NCI-H2029 (cell line): ENCODE measurements at regions not wholly inside any gene's neighbourhood (a gene's known extent, or its start where the extent isn't known, plus 50 kb on each side); places are given as distances from the start of the nearest gene placed in this dataset.

Source experiments
- DNase-seq: peaks from one replicate; lab custom pipeline; 2025; lab: John Stamatoyannopoulos, UW

GRCh38 chr6:104320896-104321295, 538.8 kb downstream of the HACE1 start:
- no peak for DNase-seq

DNA sequence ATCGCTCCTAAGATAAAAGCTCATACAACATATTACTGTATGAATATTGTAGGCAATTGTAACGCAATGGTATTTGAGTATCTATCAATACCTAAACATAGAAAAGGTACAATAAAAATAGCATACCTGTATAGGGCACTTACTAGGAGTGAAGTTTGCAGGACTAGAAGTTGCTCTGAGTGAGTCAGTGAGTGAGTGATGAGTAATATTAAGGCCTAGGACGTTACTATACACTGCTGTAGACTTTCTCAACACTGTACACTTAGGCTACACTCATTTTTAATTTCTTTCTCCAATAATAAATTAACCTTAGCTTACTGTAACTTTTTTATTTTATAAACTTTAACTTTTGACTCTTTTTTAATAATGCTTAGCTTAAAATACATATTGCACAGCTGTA, 546.9 kb downstream of the HACE1 start:
- DNase-seq = no peak

GRCh38 chr6:104306211-104306610, 553.5 kb downstream of the HACE1 start:
- DNase-seq = no peak

- no peak for DNase-seq
Measured at GRCh38 chr6:104305206-104305605, 554.5 kb downstream of the HACE1 start.

GRCh38 chr6:104301951-104302350, 557.8 kb downstream of the HACE1 start:
- no peak for DNase-seq

- no peak for DNase-seq
Measured at GRCh38 chr6:104286641-104287040, 573.1 kb downstream of the HACE1 start.

DNA sequence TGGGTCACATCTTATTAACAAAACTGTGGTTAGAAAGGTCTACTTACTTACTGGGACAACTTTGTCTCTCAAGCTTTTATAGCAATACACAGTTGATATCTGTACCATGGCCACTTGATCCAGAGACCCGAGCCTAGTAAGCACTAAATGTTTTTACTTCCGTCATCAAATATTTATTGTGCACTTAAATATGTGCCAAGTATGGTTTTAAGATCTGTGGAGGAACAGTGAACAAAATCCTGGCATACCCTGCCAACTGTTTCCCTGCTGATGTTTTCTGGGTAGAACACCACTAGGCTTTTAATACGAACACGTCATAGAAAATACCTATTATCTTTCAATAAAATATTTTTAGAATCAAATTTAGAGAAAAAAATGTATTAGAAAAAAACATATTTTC, 574.8 kb downstream of the HACE1 start:
- DNase-seq = no peak

- no peak for DNase-seq
Measured at GRCh38 chr6:104282581-104282980, 577.1 kb downstream of the HACE1 start.

- no peak for DNase-seq
Measured at GRCh38 chr6:104281370-104281769, 578.3 kb downstream of the HACE1 start.

DNA sequence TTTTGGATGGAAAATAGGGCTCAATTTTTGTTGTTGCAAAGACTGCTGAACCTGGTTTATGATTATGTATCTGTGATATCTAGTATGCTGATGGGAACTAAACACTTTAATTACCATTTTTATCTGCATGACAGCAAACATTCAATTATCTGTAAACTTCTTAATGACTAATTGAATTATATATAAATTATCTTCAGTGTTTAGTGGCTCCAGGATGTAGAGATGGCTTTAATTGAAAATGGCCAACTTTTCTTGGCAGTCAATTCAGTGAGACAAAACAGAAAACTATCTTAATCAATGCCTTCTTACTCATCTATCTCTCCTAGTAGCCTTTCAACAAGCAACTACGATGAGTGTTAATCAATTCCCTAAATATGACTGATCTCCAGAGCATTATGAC, 591.3 kb downstream of the HACE1 start:
- no peak for DNase-seq

DNA sequence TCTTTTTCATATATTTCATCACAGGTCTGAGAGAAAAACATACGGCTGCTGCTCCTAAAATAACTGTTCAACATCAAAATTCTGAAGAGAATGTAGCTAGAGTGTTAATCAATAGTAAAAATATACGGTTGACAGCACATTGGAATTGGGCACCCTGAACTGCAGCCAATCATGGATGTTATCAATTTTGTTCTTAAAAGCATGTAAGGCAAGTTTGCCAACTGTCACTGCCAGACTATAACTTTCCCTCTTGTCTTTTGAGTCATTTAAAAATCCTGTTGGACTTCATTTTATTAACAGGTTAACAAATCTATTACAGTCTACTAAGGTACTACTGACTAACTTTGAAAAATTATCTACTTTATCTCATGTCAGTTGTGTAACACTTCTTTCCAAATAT, 592.8 kb downstream of the HACE1 start:
- DNase-seq = no peak

GRCh38 chr6:104256646-104257045, 603.1 kb downstream of the HACE1 start:
- peak; percentile 64 for DNase-seq

GRCh38 chr6:104253236-104253635, 606.5 kb downstream of the HACE1 start:
- DNase-seq = no peak

DNA sequence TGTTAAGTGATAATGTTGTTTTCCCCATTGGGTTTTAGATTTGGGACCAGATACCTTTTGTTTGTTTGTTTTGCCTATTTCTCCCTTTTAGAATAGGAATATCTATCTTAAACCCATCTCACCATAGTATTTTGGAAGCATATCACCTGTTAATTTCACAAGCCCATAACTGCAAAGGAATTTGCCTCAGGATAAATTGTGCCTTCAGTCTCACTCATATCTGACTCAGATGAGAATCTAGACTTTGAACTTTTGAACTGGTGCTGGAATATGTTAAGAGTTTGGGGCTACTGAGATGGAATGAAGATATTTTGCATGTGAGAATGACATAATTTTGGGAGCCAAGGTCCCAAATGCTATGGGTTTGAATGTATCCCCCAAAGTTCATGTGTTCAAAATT, 607.4 kb downstream of the HACE1 start:
- DNase-seq = no peak

DNA sequence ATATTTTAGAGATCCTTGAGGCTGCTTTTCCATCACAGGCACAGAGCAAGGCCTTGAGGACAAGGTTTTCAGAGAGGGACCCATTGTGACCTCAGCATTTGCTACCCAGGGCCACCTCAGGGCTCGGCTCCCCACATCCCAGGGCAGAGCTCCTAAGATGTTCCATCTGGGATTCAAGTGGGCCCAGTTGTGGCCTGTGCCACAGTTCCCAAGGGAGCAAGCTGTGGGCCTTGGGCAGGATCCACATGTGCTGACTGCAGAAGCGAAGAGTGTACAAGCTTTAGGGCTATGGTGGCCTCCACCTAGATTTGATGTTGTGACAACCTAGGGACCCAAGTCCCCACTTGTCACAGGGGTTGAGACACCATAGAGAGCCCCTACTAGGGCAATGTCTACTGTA, 608.1 kb downstream of the HACE1 start:
- no peak for DNase-seq

- DNase-seq = no peak
Measured at GRCh38 chr6:104240865-104241264, 618.9 kb downstream of the HACE1 start.

DNA sequence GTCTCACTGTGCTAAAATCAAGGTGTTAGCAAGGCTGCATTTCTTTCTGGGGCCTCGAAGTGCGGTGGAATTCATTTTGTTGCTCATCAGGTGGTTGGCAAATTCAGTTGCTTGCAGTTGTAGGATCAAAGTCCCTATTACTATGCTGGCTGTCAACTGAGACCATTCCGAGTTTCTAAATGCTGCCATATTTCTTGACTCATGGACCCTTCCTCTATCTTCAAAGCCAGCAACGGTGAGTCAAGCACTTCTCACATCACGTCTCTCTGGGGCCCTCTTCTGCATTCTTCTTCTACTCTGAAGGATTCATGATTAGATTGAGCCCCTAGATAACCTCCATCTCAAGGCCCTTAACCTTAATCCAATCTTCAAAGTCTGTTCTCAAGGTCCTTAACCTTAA, 619.7 kb downstream of the HACE1 start:
- DNase-seq = no peak

- DNase-seq = peak; percentile 85
Measured at GRCh38 chr6:104229057-104229456, 630.7 kb downstream of the HACE1 start.

DNA sequence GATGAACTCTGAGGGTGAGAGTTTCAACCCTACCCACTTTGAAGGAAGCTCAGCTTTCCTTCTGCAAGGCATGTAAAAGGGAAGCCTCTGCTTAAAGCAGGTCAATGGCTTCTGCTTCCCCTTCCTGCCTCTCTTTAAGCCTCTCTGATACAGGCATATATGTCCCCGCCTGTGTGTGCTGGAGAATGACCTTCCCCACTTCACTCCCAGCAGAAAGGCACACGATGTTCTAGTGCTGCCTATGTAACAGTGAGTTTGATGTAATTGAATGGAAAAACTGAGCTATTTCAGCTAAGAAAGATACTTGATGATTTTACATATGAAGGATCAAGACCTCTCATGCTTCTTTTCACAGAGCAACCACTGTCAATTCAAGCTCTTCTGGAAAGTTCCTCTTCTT, 632.2 kb downstream of the HACE1 start:
- DNase-seq = no peak

DNA sequence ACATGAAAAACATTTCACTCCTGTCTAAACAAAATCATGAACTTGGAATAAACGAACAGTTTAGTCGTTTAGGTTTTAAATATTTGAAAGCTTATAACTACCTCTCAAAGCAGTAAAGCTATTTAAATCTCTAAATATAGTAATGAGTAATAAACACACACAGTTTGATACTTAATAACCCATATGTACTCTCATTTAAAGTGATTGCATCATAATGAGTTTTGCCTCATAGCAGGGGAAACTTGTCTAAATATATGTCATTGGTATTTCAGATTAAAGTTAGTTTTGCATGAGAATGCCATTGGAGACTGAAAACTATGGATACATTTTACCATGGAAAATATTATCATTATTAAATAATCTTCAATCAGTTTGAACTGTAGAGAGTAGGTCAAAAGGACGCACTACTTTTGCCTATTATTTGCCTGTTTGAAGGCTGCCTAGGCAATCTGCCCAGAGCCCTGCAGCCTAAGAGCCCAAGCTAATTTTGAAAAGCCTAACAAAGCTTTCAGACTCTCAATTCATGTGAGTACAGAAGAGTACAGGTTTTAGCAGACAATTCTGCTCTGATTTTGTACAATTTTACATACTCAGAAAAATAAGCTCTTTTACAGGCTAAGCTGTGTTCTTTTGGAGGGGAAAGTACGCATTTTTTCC, 632.8 kb downstream of the HACE1 start:
- no peak for DNase-seq

- DNase-seq = no peak
Measured at GRCh38 chr6:104218116-104218515, 641.6 kb downstream of the HACE1 start.

DNA sequence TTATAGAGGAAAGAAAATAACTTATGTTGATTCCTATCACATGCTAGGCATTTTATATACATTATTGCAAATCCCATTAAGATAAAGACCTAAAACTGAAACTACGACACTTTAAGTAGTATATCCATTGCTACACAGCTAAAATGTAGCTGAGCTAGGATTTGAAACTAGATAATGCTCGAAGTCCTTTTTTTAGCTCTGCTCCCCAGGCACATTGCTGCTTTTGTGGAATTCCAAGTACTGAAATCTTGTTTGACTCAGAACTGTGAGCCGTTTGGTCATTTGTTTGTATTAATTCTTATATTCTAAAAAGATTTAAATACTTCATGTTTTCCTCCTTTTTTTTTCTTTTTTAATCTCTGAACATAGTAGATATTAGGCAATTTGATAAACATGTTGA, 644.8 kb downstream of the HACE1 start:
- no peak for DNase-seq

DNA sequence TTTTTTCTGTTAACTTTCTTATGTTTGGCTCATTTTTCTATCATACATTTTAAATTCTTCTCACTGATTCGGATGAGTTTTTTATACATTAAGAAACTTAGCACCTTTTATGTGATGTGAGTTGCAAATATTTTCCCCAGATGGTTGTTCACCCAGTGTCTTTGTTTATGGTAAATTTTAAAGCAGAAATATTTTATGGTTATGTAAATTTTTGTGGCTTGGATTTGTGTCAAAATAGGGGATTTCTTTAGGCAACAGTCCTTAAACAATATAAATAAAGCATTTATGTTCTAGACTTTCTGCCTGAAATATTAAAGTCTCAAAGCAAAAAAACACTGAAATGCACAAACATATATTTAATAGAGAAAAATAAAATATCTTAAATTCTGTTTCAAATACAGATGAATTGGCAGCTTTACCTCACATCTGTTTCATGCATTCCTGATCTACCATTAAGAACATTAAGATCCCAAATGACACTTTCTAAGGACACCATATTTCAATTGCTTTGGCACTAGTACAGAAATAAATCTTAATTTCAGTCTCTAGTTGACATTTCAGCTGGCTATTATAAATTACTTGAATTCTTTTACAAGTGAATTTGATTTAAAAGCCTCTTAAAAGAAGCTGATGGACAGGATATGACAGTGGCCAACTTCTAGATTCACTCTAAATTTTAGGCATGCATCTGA, 646.6 kb downstream of the HACE1 start:
- no peak for DNase-seq

- DNase-seq = no peak
Measured at GRCh38 chr6:104207635-104208034, 652.1 kb downstream of the HACE1 start.
